GM20000 (cell line): ENCODE measurements at regions not wholly inside any gene's neighbourhood (a gene's known extent, or its start where the extent isn't known, plus 50 kb on each side); places are given as distances from the start of the nearest gene placed in this dataset.

Experiments
- DNase-seq: peaks from one replicate; pipeline ENCODE4 v3.0.0; 2012; ENCODE audit warnings: low spot score
- CTCF ChIP-seq: IDR thresholded peaks from 2 replicates; pipeline ENCODE4 v1.5.1; 2012; ENCODE audit warnings: mild to moderate bottlenecking, control low read depth; ENCODE audit errors: extremely low read depth, missing control alignments

GRCh38 chr4:65023883-65024670 lies 614.8 kb upstream of the TECRL start:
- no peak for DNase-seq
- TF ChIP-seq CTCF = no peak

- TF ChIP-seq CTCF = no peak
- no peak for DNase-seq
Measured at GRCh38 chr4:65023081-65023480, 613.8 kb upstream of the TECRL start.

GRCh38 chr4:65021737-65022136 lies 612.5 kb upstream of the TECRL start:
- no peak for DNase-seq
- TF ChIP-seq CTCF = no peak

- TF ChIP-seq CTCF = no peak
- no peak for DNase-seq
Measured at GRCh38 chr4:65021149-65021548, 611.9 kb upstream of the TECRL start.

GRCh38 chr4:65019775-65020174 lies 610.5 kb upstream of the TECRL start:
- no peak for TF ChIP-seq CTCF
- no peak for DNase-seq

GRCh38 chr4:65018313-65018712 lies 609.1 kb upstream of the TECRL start:
- DNase-seq = no peak

GRCh38 chr4:65014078-65014477 lies 604.8 kb upstream of the TECRL start:
- no peak for TF ChIP-seq CTCF
- no peak for DNase-seq

More at GRCh38 chr4:65018313-65018712, 609.1 kb upstream of the TECRL start:
- no peak for TF ChIP-seq CTCF
